ENCODE measurements at regions not wholly inside any gene's neighbourhood (a gene's known extent, or its start where the extent isn't known, plus 50 kb on each side); places are given as distances from the start of the nearest gene placed in this dataset.

GRCh38 chr3:84904816-84905555, 53.8 kb upstream of the CADM2 start:
- no peaks in the 10 kb centered on the region for H3K27me3 ChIP-seq
- no peak for DNase-seq
- no peaks in the 10 kb centered on the region for H3K9me3 ChIP-seq
- H3K36me3 ChIP-seq: no peaks in the 10 kb centered on the region
- no peak overlapping the region for H3K4me3 ChIP-seq

- no peaks in the 10 kb centered on the region for H3K27me3 ChIP-seq
- DNase-seq: no peak
- H3K4me3 ChIP-seq: no peak overlapping the region
- H3K9me3 ChIP-seq: no peaks in the 10 kb centered on the region
- no peaks in the 10 kb centered on the region for H3K36me3 ChIP-seq
Observed at GRCh38 chr3:84905556-84905920, 53.3 kb upstream of the CADM2 start.

- H3K9me3 ChIP-seq: no peaks in the 10 kb centered on the region
- H3K27me3 ChIP-seq: no peaks in the 10 kb centered on the region
- no peak overlapping the region for H3K4me3 ChIP-seq
- DNase-seq: no peak
- H3K36me3 ChIP-seq: no peaks in the 10 kb centered on the region
Observed at GRCh38 chr3:84906065-84906464, 52.7 kb upstream of the CADM2 start.

Data from MG63 (cell line).